ENCODE measurements at regions not wholly inside any gene's neighbourhood (a gene's known extent, or its start where the extent isn't known, plus 50 kb on each side); places are given as distances from the start of the nearest gene placed in this dataset.

- TF ChIP-seq POU6F1 (CRISPR knock-in tag; IDR thresholded peaks at IDR 0.05; ENCODE audit: borderline replicate concordance, low read depth) (no peak), SNAI2 (CRISPR knock-in tag; IDR thresholded peaks at IDR 0.05) (no peak)
Measured at GRCh38 chr6:164275773-164276172, 861.3 kb downstream of the QKI start.

All from SK-N-SH treated with all-trans-retinoic acid at 6 μM for 48 hours (cell line).